ENCODE measurements at regions not wholly inside any gene's neighbourhood (a gene's known extent, or its start where the extent isn't known, plus 50 kb on each side); places are given as distances from the start of the nearest gene placed in this dataset.

GRCh38 chrX:13180807-13181206 lies 136.4 kb upstream of the FAM9C start:
- TF ChIP-seq CTCF (conservative IDR thresholded peaks at IDR 0.05; ENCODE audit: low read depth, low read length), result no peak
- TF ChIP-seq EZH2phosphoT487 (IDR thresholded peaks at IDR 0.05; ENCODE audit: borderline replicate concordance, low read length), result no peak
- TF ChIP-seq EZH2 (IDR thresholded peaks at IDR 0.05; ENCODE audit: low read length, unreplicated experiment), result no peak

All from PC-3 (cell line).